Panc1 (cell line): ENCODE measurements at regions not wholly inside any gene's neighbourhood (a gene's known extent, or its start where the extent isn't known, plus 50 kb on each side); places are given as distances from the start of the nearest gene placed in this dataset.

Experiments
- ATAC-seq: fragments of 200-7000 bp; cut with Tn5 transposase; 2 replicates; pipeline ENCODE4 v1.9.1; 2020; ENCODE audit warnings: mild to moderate bottlenecking, moderate library complexity
- BruUV-seq: library from RNA; stranded (reverse); fragments of 400-500 nt; replicated peaks from 2 replicates; lab custom pipeline; 2021; lab: Mats Ljungman, UMichigan
- CTCF ChIA-PET: fragments of 300-600 bp; sonication (Branson Sonifier 250); formaldehyde crosslinking; loops from one replicate; lab custom pipeline; 2022; ENCODE audit warnings: antibody characterized with exemption; lab: Charles Lee
- POLR2A ChIA-PET: fragments of 300-600 bp; sonication (Branson Sonifier 250); formaldehyde crosslinking; loops from one replicate; lab custom pipeline; 2022; ENCODE audit warnings: antibody characterized with exemption; lab: Charles Lee
- DNase-seq: peaks from one replicate; pipeline ENCODE4 v3.0.0-alpha.2; 2010; ENCODE audit warnings: low read depth, low spot score
- H3K27ac ChIP-seq: 2 replicates; pipeline ENCODE4 v1.5.1; 2011; ENCODE audit warnings: mild to moderate bottlenecking, low read length, inconsistent platforms
- H3K27me3 ChIP-seq: fragments of 200-500 bp; sonication (Bioruptor generic); 2 replicates; pipeline ENCODE4 v1.6.0; 2014; ENCODE audit warnings: low read length, inconsistent platforms; ENCODE audit not compliant: control insufficient read depth, insufficient read depth
- H3K36me3 ChIP-seq: fragments of 200-500 bp; sonication (Bioruptor generic); 2 replicates; pipeline ENCODE4 v1.5.1; 2014; ENCODE audit warnings: inconsistent platforms, mild to moderate bottlenecking, low read length, moderate library complexity; ENCODE audit not compliant: control insufficient read depth, insufficient read depth
- H3K4me1 ChIP-seq: 2 replicates; pipeline ENCODE4 v1.5.1; 2011; ENCODE audit warnings: inconsistent platforms, mild to moderate bottlenecking, low read length, moderate library complexity; ENCODE audit not compliant: control insufficient read depth, insufficient read depth
- H3K4me3 ChIP-seq, 2 experiments: 2 replicates each; pipeline ENCODE4 v1.5.1; 2011 to 2012; ENCODE audit warnings: low read depth in 2 of 2, low read length in 2 of 2, mild to moderate bottlenecking in 2 of 2, inconsistent platforms in 1 of 2, moderate library complexity in 1 of 2
- H3K9me3 ChIP-seq: fragments of 200-500 bp; sonication (Bioruptor generic); 2 replicates; pipeline ENCODE4 v1.5.1; 2014; ENCODE audit warnings: low read depth, mild to moderate bottlenecking, inconsistent platforms, low read length, moderate library complexity; ENCODE audit not compliant: control insufficient read depth, insufficient read depth
- CTCF ChIP-seq: fragments of 450-650 bp; IDR thresholded peaks from 2 replicates; pipeline ENCODE4 v1.5.1; 2017; ENCODE audit warnings: mild to moderate bottlenecking
- POLR2AphosphoS5 ChIP-seq: IDR thresholded peaks from 2 replicates; pipeline ENCODE4 v1.6.1; 2012; ENCODE audit warnings: mild to moderate bottlenecking, low read depth, low read length, moderate library complexity
- REST ChIP-seq, 2 experiments: IDR thresholded peaks; 2 replicates each; pipeline ENCODE4 v1.6.1; 2011 to 2012; ENCODE audit warnings: low read depth in 2 of 2, control low read depth in 1 of 2, low read length in 1 of 2, mild to moderate bottlenecking in 1 of 2, moderate library complexity in 1 of 2; ENCODE audit not compliant: insufficient read depth in 1 of 2
- SIN3A ChIP-seq: IDR thresholded peaks from 2 replicates; pipeline ENCODE4 v1.6.1; 2012; ENCODE audit warnings: low read depth, mild to moderate bottlenecking, low read length, moderate library complexity, borderline replicate concordance; ENCODE audit not compliant: insufficient read depth
- TCF7L2 ChIP-seq: IDR thresholded peaks from 2 replicates; pipeline ENCODE4 v1.6.1; 2011; ENCODE audit warnings: mild to moderate bottlenecking, low read depth, low read length, inconsistent platforms
- in situ Hi-C: cut with HindIII; loops from 2 replicates; pipeline ENCODE4 v1.10.0; 2016; ENCODE audit warnings: low sequenced_read_pairs, low pct_unique_long_range_greater_than_20kb
- intact Hi-C: fragments of 100-400 bp; cut with micrococcal nuclease; formaldehyde crosslinking; loops from one replicate; pipeline ENCODE4 v1.10.0; 2022; ENCODE audit not compliant: unreplicated experiment

- in situ Hi-C loops, result no loop called here
- Histone ChIP-seq H3K36me3 (no peaks in the 10 kb centered on the region), H3K4me3 (no peak overlapping the region), H3K9me3 (no peaks in the 10 kb centered on the region), H3K27me3 (no peaks in the 10 kb centered on the region), H3K4me1 (no peaks in the 10 kb centered on the region), H3K27ac (no peak overlapping the region)
- TF ChIP-seq CTCF, result no peak
- no peak for TF ChIP-seq TCF7L2
- TF ChIP-seq POLR2AphosphoS5, result no peak
- no peak for TF ChIP-seq REST (IDR thresholded peaks at IDR 0.05; ENCODE audit: insufficient read depth in 1 of 2, low read depth in 2 of 2, low read length in 1 of 2)
- no peak for TF ChIP-seq SIN3A
- no TSS peak for BruUV-seq
- CTCF ChIA-PET, result no interaction called here
- DNase-seq, result no peak
- intact Hi-C loops, result no loop called here
- no peak for ATAC-seq
- POLR2A ChIA-PET, result no interaction called here
Measured at GRCh38 chr5:135221187-135221473, 177.9 kb downstream of the MACROH2A1 start.

GRCh38 chr5:135220394-135221186 is 178.4 kb downstream of the MACROH2A1 start:
- Histone ChIP-seq H3K27ac (no peak overlapping the region), H3K27me3 (no peaks in the 10 kb centered on the region), H3K9me3 (no peaks in the 10 kb centered on the region), H3K4me1 (no peaks in the 10 kb centered on the region), H3K4me3 (no peak overlapping the region), H3K36me3 (no peaks in the 10 kb centered on the region)
- DNase-seq, result no peak
- TF ChIP-seq TCF7L2, result no peak
- no peak for TF ChIP-seq CTCF
- no peak for TF ChIP-seq SIN3A
- TF ChIP-seq POLR2AphosphoS5, result no peak
- no peak for TF ChIP-seq REST (IDR thresholded peaks at IDR 0.05; ENCODE audit: insufficient read depth in 1 of 2, low read depth in 2 of 2, low read length in 1 of 2)
- intact Hi-C loops, result no loop called here
- ChIA-PET CTCF (no interaction called here), POLR2A (no interaction called here)
- ATAC-seq, result no peak
- no TSS peak for BruUV-seq
- in situ Hi-C loops, result no loop called here
